ENCODE measurements at regions not wholly inside any gene's neighbourhood (a gene's known extent, or its start where the extent isn't known, plus 50 kb on each side); places are given as distances from the start of the nearest gene placed in this dataset.

GRCh38 chr3:13266005-13266404 lies 154.1 kb downstream of the NUP210 start:
- DNase-seq = no peak

- DNase-seq = no peak
Measured at GRCh38 chr3:13265507-13265906, 154.6 kb downstream of the NUP210 start.

DNA sequence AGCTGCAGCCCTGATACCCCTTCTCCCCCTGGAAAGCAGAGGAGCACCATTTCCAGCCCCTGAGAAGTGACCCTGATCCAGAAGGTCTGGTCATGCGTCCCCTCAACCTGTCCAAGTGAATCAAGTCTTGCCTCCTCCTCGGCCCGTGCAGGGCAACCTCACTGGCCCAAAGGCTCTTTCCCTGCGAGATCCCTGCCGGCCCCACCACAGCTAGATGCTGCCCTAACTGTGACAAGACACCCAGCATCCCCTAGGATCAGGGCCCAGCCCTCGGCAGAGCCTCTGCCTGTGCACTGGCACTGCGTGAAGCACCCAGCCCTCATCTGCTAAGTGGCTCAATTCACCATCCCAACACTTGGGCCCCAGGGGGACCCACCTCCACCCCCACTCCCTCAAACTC lies 155.1 kb downstream of the NUP210 start:
- no peak for DNase-seq

DNA sequence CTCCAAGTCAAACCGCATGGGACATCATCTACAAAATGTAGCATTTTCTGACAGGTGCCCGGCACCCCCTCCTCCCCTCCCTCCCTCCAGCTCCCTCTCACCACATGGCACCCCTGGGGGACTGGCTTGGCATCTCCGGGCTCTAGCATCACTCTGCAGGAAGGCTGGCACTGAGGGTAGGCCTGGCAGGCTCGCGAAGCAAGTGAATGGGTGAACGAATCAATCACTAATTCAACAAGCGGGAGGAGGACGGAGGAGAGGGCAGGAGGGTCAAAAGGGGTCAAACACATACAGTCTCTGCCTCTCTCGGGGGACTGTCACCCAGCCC lies 155.7 kb downstream of the NUP210 start:
- no peak for DNase-seq

GRCh38 chr3:13263770-13264467 lies 156.2 kb downstream of the NUP210 start:
- DNase-seq = no peak

DNA sequence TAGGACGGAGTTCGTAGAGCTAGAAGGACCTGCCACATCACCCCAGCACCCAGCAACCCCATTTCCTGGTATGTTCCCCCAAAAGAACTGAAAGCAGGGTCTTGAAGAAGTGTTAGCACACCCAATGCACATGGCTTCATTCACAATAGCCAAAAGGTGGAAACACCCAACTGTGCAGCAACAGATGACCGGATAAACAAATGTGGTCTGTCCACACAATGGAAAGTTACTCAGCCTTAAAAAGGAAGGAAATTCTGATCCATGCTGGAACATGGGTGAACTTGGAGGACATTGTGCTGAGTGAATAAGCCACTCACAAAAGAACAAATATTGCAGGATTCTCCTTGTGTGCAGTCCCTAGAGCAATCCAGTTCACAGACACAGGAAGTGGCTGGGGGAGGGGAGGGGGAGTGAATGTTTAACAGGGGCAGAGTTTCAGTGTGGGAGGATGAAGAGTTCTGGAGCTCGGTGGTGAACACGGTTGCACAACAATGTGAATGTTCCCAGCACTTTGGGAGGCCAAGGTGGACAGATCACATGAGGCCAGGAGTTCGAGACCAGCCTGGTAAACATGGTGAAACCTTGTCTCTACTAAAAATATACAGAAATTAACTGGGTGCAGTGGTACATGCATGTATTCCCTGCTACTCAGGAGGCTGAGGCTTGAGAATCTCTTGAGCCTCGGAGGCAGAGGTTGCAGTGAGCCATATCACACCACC lies 157.5 kb downstream of the NUP210 start:
- DNase-seq = no peak

GRCh38 chr3:13261892-13262291 lies 158.2 kb downstream of the NUP210 start:
- no peak for DNase-seq

DNA sequence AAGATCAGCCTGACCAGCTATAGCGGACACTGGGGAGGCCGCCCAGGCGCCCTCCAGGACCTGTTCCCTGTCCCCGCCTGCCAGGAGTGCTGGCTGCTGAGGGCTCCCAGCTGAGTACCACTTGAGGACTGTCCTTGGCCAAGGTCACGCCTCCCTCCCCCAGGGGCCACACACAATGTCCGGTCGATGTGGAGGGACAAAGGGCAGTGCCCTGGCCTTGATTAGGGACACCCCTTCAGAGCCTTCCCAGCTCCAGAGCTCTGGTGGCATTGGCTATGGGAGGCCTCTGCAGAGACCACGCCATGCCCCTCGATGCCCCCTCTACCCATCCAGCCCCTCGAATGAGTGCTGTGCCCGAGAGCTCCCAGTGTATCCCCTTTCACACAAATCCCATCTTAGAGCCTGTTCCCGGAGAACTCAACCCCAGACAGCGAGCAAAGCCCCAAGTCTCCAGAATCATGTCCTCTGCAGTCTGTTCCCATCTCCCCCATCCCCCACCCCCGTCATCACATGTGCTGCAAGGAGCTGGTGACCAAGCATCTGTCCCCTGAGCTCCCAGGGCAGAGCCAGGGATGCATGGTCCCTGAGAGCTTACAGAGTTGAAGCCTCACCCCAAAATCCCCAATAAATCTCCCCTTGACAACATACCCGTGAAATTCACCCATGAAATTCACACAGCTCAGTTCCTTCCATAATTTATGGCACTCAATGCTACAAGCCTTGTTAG lies 158.9 kb downstream of the NUP210 start:
- no peak for DNase-seq

DNA sequence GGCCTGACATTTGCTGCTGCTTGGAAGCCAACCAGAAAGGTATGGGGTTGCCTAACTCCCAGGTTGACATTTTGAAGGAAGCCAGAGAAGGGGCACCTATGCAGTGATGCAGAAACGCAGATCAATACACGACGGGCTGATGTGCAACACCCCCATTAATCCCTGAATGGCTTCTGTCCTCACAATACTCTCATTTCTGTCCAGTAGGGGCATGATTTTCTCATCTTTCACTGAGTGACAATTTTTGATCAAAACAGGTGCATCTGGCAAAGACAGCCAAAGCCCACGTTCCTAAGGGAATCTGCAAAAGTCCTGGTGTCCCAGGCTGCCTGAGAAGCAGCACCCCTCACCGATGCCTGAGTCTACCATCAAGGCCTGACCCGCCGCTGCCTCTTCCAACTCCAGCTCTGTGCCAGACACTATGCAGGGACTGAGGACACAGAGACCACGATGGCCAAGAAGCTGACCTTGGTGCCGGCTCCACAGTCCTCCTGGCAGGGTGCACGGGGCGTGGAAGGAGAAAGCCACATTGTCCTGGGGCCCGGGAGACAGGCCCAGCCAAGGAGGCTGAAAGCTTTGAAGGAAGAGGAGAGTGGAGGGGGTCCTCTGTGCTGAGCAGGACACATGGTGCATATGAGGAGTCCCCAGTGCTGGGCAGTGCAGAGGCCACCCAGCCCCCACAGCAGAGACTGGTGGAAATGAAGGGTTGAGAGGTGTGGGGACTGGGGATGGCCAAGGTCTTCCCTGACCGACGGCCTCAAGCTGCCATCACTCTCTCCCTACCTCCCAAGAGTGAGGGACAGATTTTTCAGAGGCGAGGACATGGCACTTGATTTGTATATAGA lies 159.6 kb downstream of the NUP210 start:
- DNase-seq = no peak

GRCh38 chr3:13259831-13260230 lies 160.3 kb downstream of the NUP210 start:
- DNase-seq = no peak

DNA sequence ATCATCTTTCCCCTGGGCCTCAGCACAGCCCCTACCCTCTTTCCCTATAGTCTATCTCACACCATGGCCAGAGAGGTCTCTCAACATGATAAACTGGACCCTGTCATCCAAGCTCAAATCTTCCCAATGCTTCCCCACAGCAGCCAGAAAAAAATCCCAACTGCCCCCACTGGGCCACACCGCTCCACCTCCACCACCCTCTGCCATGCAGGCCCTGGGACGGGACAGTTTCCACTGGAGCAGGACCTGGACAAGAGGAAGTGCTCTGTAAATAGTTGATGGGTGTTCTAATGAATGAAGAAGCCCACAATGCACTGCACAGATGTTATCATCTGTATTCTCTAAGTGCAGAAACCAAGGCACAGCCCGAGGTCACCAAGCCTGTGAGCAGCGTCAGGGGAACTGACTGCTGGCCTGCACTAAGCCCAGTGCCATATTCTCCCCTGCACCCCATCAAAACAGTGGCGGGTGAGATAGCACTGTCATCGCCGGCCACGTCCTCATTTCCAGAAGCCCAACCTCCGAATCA lies 161.1 kb downstream of the NUP210 start:
- no peak for DNase-seq

GRCh38 chr3:13258280-13258679 lies 161.8 kb downstream of the NUP210 start:
- DNase-seq = no peak

DNA sequence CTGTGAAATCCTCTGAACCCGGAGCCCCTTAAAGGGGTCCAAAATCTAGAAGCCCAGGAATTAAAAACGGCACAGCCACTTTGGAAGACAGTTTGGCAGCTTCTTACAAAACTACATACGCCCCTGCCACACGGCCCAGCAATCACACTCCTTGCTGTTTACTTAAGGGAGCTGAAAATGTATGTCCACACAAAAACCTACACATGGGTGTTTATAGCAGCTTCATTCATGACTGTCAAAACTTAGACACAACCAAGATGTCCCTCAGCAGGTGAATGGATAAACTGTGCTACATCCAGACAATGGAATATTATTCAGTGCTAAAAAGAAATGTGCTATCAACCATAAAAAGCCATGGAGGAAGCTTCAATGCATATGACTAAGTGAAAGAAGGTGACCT lies 162.5 kb downstream of the NUP210 start:
- DNase-seq = no peak

DNA sequence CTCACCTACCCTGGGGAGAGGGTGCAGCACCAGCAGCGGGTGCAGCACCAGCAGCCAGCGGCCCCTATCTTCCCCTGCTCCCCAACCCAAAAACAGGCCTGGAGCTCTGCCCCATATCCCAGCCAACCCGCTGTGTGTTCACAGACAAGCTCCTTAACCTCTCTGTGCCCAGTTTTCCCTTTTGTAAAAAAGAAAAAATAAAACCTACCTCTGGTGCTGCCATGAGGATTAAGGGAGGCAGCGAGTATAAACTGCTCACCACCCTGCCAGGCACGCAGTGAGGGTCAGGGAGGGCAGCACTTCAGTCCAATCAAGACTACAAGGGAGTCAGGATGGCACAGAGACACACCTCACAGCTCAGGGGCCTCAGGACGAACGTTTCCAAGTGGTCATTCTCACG lies 163.3 kb downstream of the NUP210 start:
- DNase-seq = no peak

GRCh38 chr3:13254028-13254951 lies 165.8 kb downstream of the NUP210 start:
- DNase-seq = no peak

DNA sequence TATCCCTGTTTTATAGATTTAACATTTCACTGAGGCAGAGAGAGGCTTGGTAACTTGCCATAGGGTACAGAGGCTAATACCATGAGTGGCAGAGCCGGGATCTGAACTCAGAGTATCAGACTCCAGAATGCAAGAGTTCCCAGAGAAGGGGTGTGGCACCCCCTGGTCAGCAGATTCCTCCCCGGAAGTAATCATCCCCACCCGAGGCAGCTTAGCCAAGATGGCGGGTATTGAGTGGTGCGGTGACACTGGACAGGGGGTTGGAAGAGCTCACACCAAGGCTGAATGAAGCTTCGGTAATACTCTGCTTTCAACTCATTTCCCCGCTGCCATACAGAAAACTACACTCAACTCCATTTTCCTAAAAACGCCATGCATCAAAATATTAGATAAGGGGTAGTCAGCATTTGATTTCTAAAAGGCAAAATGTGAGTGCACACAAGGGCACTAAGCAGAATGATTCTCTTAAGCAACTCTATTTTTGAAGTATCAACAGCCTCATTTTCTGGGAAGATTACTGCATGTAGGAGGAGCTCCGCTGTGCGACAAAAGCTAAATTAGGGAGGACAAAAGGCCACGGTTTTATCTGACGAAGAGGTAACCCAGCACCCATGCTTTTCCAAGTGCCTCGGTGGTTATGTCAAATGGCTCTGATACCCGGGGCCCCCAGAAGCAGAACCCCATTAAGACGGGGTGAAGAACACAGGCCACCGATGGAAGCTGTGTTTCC lies 166.7 kb downstream of the NUP210 start:
- DNase-seq = no peak

DNA sequence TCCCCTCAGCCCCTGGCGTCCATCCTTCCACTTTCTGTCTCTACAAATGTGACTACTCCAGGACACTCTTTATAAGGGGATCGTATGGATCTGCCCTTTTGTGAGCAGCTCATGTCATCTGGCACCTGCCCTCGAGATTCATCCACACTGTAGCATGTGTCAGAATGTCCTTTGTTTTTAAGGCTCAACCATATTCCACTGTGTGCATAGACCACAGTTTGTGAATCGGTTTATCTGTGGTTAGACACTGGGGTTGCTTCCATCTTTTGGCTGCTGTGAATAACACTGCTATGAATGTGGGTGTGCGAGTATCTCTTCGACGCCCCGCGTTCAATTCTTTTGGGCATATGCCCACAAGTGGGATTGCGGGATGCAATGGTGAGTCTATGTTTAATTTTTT lies 167.9 kb downstream of the NUP210 start:
- no peak for DNase-seq

GRCh38 chr3:13251166-13251903 lies 168.8 kb downstream of the NUP210 start:
- no peak for DNase-seq

DNA sequence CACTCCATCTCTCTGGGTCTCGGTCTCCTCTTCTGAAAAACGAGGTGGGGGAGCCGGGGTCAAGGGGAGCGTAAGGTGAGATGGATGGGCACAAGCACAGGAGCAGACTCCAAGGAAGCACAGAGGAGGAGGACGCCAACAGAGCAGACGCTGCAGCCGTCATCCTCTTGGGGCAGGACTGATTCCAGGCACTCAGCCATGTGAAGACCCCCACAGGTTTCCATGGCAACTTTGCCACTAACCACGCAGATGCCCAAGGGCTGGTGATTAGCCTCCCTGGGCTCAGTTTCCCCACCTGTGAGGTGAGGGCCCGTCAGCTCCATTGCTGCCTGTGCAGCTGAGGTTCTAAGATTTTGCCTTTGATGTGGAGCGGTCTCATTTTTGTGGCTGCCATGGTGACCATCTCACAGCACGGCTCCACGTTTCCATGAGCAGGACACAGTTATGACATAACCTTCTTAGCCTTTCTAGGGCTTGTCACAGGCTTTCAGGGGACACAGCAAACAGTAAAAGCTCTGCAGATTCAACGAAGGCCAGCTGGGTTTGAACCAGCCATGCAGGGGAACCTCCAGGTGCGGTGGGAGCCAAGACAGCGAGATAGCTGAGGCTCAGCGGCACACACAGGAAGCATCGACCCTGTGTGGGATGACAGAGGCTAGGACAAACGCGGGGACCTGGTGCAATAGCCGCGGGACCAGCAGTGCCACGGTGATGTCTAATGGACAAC lies 170.3 kb downstream of the NUP210 start:
- no peak for DNase-seq
